Urothelium cell line (cell line): ENCODE measurements at regions not wholly inside any gene's neighbourhood (a gene's known extent, or its start where the extent isn't known, plus 50 kb on each side); places are given as distances from the start of the nearest gene placed in this dataset.

Experiments used
- DNase-seq: peaks from one replicate; pipeline ENCODE4 v3.0.0; 2011; ENCODE audit warnings: low spot score, mixed read lengths
- FAIRE-seq: peaks from 2 replicates; lab custom pipeline; 2011; peaks lifted over from hg19 to GRCh38; lab: Jason Lieb, UNC

GRCh38 chr3:194536871-194537637, 50.3 kb upstream of the ATP13A3 start:
- FAIRE-seq = peak; percentile 5
- DNase-seq = peak; percentile 71
